Natural killer cell (primary cell): ENCODE measurements at regions not wholly inside any gene's neighbourhood (a gene's known extent, or its start where the extent isn't known, plus 50 kb on each side); places are given as distances from the start of the nearest gene placed in this dataset.

Source experiments
- ATAC-seq, 3 donors: fragments of 150-1000 bp in 2 of 3; fragments of 200-7000 bp in 1 of 3; cut with Tn5 transposase; 1 replicate in 1 of 3; 2 replicates in 2 of 3; pipeline ENCODE4 v1.10.0; 2021; ENCODE audit warnings: mild to moderate bottlenecking in 2 of 3, moderate library complexity in 2 of 3
- DNase-seq, 2 donors: peaks; one replicate each; pipeline versions ENCODE4 v3.0.0 to v3.0.0-alpha.2; 2013 to 2021; ENCODE audit warnings: mixed read lengths in 1 of 2
- H3K27ac ChIP-seq: one replicate; pipeline ENCODE4 v1.5.1; 2013; ENCODE audit warnings: mild to moderate bottlenecking, low read length
- H3K27me3 ChIP-seq: one replicate; pipeline ENCODE4 v1.6.1; 2013; ENCODE audit warnings: low read length; ENCODE audit not compliant: control insufficient read depth, insufficient read depth
- H3K36me3 ChIP-seq: one replicate; pipeline ENCODE4 v1.6.1; 2013; ENCODE audit warnings: low read length; ENCODE audit not compliant: control insufficient read depth, insufficient read depth
- H3K4me1 ChIP-seq: one replicate; pipeline ENCODE4 v1.6.1; 2013; ENCODE audit warnings: low read length; ENCODE audit not compliant: control insufficient read depth, insufficient read depth
- H3K4me3 ChIP-seq: one replicate; pipeline ENCODE4 v1.5.1; 2013; ENCODE audit warnings: low read length
- H3K9me3 ChIP-seq: one replicate; pipeline ENCODE4 v1.6.1; 2013; ENCODE audit warnings: low read length; ENCODE audit not compliant: control insufficient read depth, insufficient read depth
- H3K27ac Mint-ChIP-seq, 2 donors: one replicate each; pipeline ENCODE4 v1.8.0; 2022; ENCODE audit warnings: mild to moderate bottlenecking in 2 of 2, mixed read lengths in 2 of 2, moderate library complexity in 1 of 2
- H3K27me3 Mint-ChIP-seq, 2 donors: one replicate each; pipeline ENCODE4 v1.8.0; 2022; ENCODE audit warnings: low read depth in 2 of 2, mixed read lengths in 2 of 2
- H3K36me3 Mint-ChIP-seq: one replicate; pipeline ENCODE4 v1.8.0; 2022; ENCODE audit warnings: mixed read lengths
- H3K4me1 Mint-ChIP-seq, 2 donors: one replicate each; pipeline ENCODE4 v1.8.0; 2022; ENCODE audit warnings: mixed read lengths in 2 of 2
- H3K4me3 Mint-ChIP-seq: one replicate; pipeline ENCODE4 v1.8.0; 2022; ENCODE audit warnings: mild to moderate bottlenecking, moderate library complexity, mixed read lengths
- H3K9me3 Mint-ChIP-seq, 2 donors: one replicate each; pipeline ENCODE4 v1.8.0; 2022; ENCODE audit warnings: mixed read lengths in 2 of 2
- WGBS: methylation state at CpG from one replicate; pipeline ENCODE4 v1.1.7; 2013; ENCODE audit warnings: missing lambda C conversion rate; ENCODE audit not compliant: insufficient coverage; 5-methylcytosine and 5-hydroxymethylcytosine counted together
- intact Hi-C: fragments of 100-400 bp; cut with micrococcal nuclease; formaldehyde crosslinking; loops from one replicate; pipeline ENCODE4 v1.14.2; 2022
- TF ChIP-seq, protein P1 (sequence below): fragments of 200-600 bp; IDR thresholded peaks from one replicate; pipeline ENCODE4 v1.8.0; 2022; ENCODE audit warnings: antibody characterized with exemption

DNA sequence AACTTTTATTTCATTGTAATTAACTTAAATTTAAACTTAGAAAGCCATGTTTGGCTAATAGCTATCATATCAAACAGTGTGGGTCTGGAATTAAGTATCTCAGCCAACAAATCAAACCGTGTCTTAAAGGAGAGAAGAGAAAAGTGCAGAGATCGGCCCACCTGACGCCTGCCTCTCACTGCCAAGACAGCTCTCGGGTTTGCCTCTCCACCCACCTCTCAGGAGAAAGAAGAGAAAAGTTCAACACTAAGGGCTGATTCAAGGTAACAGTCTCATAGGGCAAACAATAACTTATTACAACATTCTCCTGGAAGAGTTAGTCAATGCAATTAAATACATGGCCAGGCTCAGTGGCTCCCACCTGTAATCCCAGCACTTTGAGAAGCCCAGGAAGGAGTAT is 64.8 kb upstream of the PRR20G start:
- no peak for DNase-seq
- Histone ChIP-seq H3K27ac (no peak overlapping the region), H3K36me3 (no peaks in the 10 kb centered on the region), H3K9me3 (peaks cover 9% of the 10 kb centered on the region), H3K4me1 (no peaks in the 10 kb centered on the region), H3K4me3 (no peak overlapping the region), H3K27me3 (no peaks in the 10 kb centered on the region)
- TF ChIP-seq, protein P1, sequence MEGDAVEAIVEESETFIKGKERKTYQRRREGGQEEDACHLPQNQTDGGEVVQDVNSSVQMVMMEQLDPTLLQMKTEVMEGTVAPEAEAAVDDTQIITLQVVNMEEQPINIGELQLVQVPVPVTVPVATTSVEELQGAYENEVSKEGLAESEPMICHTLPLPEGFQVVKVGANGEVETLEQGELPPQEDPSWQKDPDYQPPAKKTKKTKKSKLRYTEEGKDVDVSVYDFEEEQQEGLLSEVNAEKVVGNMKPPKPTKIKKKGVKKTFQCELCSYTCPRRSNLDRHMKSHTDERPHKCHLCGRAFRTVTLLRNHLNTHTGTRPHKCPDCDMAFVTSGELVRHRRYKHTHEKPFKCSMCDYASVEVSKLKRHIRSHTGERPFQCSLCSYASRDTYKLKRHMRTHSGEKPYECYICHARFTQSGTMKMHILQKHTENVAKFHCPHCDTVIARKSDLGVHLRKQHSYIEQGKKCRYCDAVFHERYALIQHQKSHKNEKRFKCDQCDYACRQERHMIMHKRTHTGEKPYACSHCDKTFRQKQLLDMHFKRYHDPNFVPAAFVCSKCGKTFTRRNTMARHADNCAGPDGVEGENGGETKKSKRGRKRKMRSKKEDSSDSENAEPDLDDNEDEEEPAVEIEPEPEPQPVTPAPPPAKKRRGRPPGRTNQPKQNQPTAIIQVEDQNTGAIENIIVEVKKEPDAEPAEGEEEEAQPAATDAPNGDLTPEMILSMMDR = no peak
- no peaks in the 10 kb centered on the region for H3K9me3 Mint-ChIP-seq
- no peak overlapping the region for H3K4me3 Mint-ChIP-seq
- H3K36me3 Mint-ChIP-seq = no peaks in the 10 kb centered on the region
- peaks cover 11 to 17% of the 10 kb centered on the region in 2 donors for H3K27me3 Mint-ChIP-seq
- 86% methylated on average over 4 of the region's 4 CpGs for WGBS
- intact Hi-C loops = no loop called here
- H3K27ac Mint-ChIP-seq = no peak overlapping the region
- no peaks in the 10 kb centered on the region for H3K4me1 Mint-ChIP-seq
- no peak for ATAC-seq

DNA sequence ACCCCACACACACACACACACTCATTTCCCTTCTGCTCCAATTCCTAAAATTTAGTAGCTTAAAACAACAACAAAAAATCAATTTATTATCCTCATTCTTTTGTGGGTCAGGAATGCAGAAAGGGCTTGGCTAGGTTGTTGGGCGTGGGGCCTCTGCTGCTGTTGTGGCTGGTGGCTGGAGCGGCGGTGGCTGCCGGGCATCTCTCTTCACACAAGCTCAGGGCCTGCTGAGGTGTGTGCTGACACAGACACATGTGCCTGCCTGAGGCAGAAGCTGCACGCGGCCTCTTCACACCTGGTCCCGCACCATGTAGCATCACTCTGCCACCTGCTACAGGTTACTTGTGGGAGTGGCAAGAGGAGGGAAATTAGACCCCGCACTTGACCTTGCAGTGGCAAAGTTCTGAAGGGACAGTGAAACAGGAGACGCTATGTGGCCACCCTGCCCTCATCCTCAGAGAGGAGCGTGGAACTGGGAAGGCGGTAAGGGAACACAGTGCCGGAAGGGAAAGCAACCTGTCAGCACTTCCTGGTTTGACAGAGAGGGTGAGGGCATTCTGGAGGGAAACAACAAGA is 64.0 kb upstream of the PRR20G start:
- no peaks in the 10 kb centered on the region for H3K4me1 Mint-ChIP-seq
- TF ChIP-seq, protein P1 = no peak
- no peaks in the 10 kb centered on the region for H3K36me3 Mint-ChIP-seq
- no peaks in the 10 kb centered on the region for H3K36me3 ChIP-seq
- peaks cover 9 to 20% of the 10 kb centered on the region in 2 donors for H3K27me3 Mint-ChIP-seq
- WGBS = 81% methylated on average over 12 of the region's 12 CpGs
- no peak overlapping the region for H3K27ac ChIP-seq
- H3K4me3 Mint-ChIP-seq = no peak overlapping the region
- intact Hi-C loops = no loop called here
- no peak overlapping the region for H3K27ac Mint-ChIP-seq
- H3K4me3 ChIP-seq = no peak overlapping the region
- no peak for ATAC-seq
- peaks cover 7% of the 10 kb centered on the region for H3K9me3 ChIP-seq
- H3K4me1 ChIP-seq = no peaks in the 10 kb centered on the region
- H3K27me3 ChIP-seq = no peaks in the 10 kb centered on the region
- no peak for DNase-seq
- peaks cover 0 to under 1% of the 10 kb centered on the region in 2 donors for H3K9me3 Mint-ChIP-seq

DNA sequence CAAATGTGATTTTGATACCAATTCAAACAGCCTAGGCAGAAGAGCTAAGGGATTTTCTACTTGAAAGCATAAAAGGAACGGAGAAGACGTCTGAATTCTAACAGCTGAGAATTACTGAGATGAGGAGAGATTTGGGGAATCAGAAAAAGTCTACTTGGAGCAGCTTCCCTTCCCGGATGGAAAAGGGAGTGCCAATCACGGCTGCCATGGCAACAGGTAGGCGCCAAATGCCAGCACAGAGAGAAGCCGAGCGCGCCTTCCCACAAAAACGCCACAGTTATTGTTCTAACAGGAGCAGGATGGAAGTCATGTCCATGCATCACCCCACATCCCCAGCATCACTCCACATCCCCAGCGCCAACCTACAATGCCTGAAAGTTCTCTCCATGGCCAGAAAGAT is 63.5 kb upstream of the PRR20G start:
- no peak overlapping the region for H3K4me3 Mint-ChIP-seq
- H3K4me1 Mint-ChIP-seq = no peaks in the 10 kb centered on the region
- DNase-seq (no peak), ATAC-seq (no peak)
- peaks cover 1% of the 10 kb centered on the region for H3K9me3 ChIP-seq
- H3K4me3 ChIP-seq = no peak overlapping the region
- no peaks in the 10 kb centered on the region for H3K36me3 Mint-ChIP-seq
- H3K36me3 ChIP-seq = no peaks in the 10 kb centered on the region
- H3K27me3 ChIP-seq = no peaks in the 10 kb centered on the region
- H3K27ac ChIP-seq = no peak overlapping the region
- intact Hi-C loops = no loop called here
- 77% methylated on average over 10 of the region's 10 CpGs for WGBS
- TF ChIP-seq, protein P1 = no peak
- no peak overlapping the region for H3K27ac Mint-ChIP-seq
- H3K4me1 ChIP-seq = no peaks in the 10 kb centered on the region
- peaks cover 0 to 2% of the 10 kb centered on the region in 2 donors for H3K9me3 Mint-ChIP-seq
- H3K27me3 Mint-ChIP-seq = peaks cover 11 to 25% of the 10 kb centered on the region in 2 donors
